ENCODE measurements at regions not wholly inside any gene's neighbourhood (a gene's known extent, or its start where the extent isn't known, plus 50 kb on each side); places are given as distances from the start of the nearest gene placed in this dataset.

- ChIA-PET POLR2A (no interaction called here), CTCF (interaction anchor here (1.2 kb wide), 1 partner anchor 258 kb away, joined by 3 read pairs; no protein-coding TSS in a partner anchor)
- intact Hi-C loops (cut with DNase I, micrococcal nuclease) = no loop called here
- no peaks in the 10 kb centered on the region for H3K4me1 Mint-ChIP-seq
- H3K4me3 Mint-ChIP-seq = no peak overlapping the region
- no peaks in the 10 kb centered on the region for H3K9me3 Mint-ChIP-seq (ENCODE audit: low read depth)
- no peaks in the 10 kb centered on the region for H3K36me3 Mint-ChIP-seq (ENCODE audit: low read depth)
- H3K27me3 Mint-ChIP-seq = no peaks in the 10 kb centered on the region
- ATAC-seq = no peak
- DNase-seq = no peak
- no peak overlapping the region for H3K27ac Mint-ChIP-seq
Measured at GRCh38 chr1:68378296-68379084, 71.3 kb downstream of the RPE65 start.

GRCh38 chr1:68377098-68377497 is 72.7 kb downstream of the RPE65 start:
- CTCF ChIA-PET = no interaction called here
- DNase-seq = no peak

GRCh38 chr1:68376441-68376840 is 73.3 kb downstream of the RPE65 start:
- Mint-ChIP-seq H3K4me3 (no peak overlapping the region), H3K36me3 (ENCODE audit: low read depth) (no peaks in the 10 kb centered on the region), H3K27ac (no peak overlapping the region), H3K27me3 (no peaks in the 10 kb centered on the region), H3K4me1 (no peaks in the 10 kb centered on the region), H3K9me3 (ENCODE audit: low read depth) (no peaks in the 10 kb centered on the region)
- ATAC-seq (no peak), DNase-seq (no peak)
- ChIA-PET POLR2A (no interaction called here), CTCF (no interaction called here)
- intact Hi-C loops (cut with DNase I, micrococcal nuclease) = no loop called here

More at GRCh38 chr1:68377098-68377497, 72.7 kb downstream of the RPE65 start:
- H3K4me1 Mint-ChIP-seq = no peaks in the 10 kb centered on the region
- H3K4me3 Mint-ChIP-seq = no peak overlapping the region
- H3K27ac Mint-ChIP-seq = no peak overlapping the region
- H3K36me3 Mint-ChIP-seq (ENCODE audit: low read depth) = no peaks in the 10 kb centered on the region
- no peaks in the 10 kb centered on the region for H3K9me3 Mint-ChIP-seq (ENCODE audit: low read depth)
- ATAC-seq = no peak
- intact Hi-C loops (cut with DNase I, micrococcal nuclease) = no loop called here
- H3K27me3 Mint-ChIP-seq = no peaks in the 10 kb centered on the region
- POLR2A ChIA-PET = no interaction called here

- H3K27ac Mint-ChIP-seq = no peak overlapping the region
- no peaks in the 10 kb centered on the region for H3K9me3 Mint-ChIP-seq (ENCODE audit: low read depth)
- DNase-seq (no peak), ATAC-seq (no peak)
- no peak overlapping the region for H3K4me3 Mint-ChIP-seq
- no peaks in the 10 kb centered on the region for H3K36me3 Mint-ChIP-seq (ENCODE audit: low read depth)
- H3K27me3 Mint-ChIP-seq = no peaks in the 10 kb centered on the region
- intact Hi-C loops (cut with DNase I, micrococcal nuclease) = no loop called here
- CTCF ChIA-PET = no interaction called here
- no peaks in the 10 kb centered on the region for H3K4me1 Mint-ChIP-seq
- POLR2A ChIA-PET = no interaction called here
Measured at GRCh38 chr1:68375919-68376318, 73.8 kb downstream of the RPE65 start.

- no peak overlapping the region for H3K27ac Mint-ChIP-seq
- ATAC-seq (no peak), DNase-seq (no peak)
- POLR2A ChIA-PET = no interaction called here
- intact Hi-C loops (cut with DNase I, micrococcal nuclease) = no loop called here
- H3K4me1 Mint-ChIP-seq = no peaks in the 10 kb centered on the region
- no peak overlapping the region for H3K4me3 Mint-ChIP-seq
- CTCF ChIA-PET = no interaction called here
- no peaks in the 10 kb centered on the region for H3K36me3 Mint-ChIP-seq (ENCODE audit: low read depth)
- H3K27me3 Mint-ChIP-seq = no peaks in the 10 kb centered on the region
- H3K9me3 Mint-ChIP-seq (ENCODE audit: low read depth) = no peaks in the 10 kb centered on the region
Measured at GRCh38 chr1:68373173-68373572, 76.6 kb downstream of the RPE65 start.

GRCh38 chr1:68372487-68372886 is 77.3 kb downstream of the RPE65 start:
- Mint-ChIP-seq H3K9me3 (ENCODE audit: low read depth) (no peaks in the 10 kb centered on the region), H3K36me3 (ENCODE audit: low read depth) (no peaks in the 10 kb centered on the region), H3K4me1 (no peaks in the 10 kb centered on the region), H3K4me3 (no peak overlapping the region), H3K27me3 (no peaks in the 10 kb centered on the region), H3K27ac (no peak overlapping the region)
- ATAC-seq = no peak
- ChIA-PET POLR2A (no interaction called here), CTCF (no interaction called here)
- no peak for DNase-seq
- intact Hi-C loops (cut with DNase I, micrococcal nuclease) = no loop called here

GRCh38 chr1:68370101-68370915 is 79.4 kb downstream of the RPE65 start:
- intact Hi-C loops (cut with DNase I, micrococcal nuclease) = no loop called here
- DNase-seq = no peak
- ATAC-seq = no peak
- Mint-ChIP-seq H3K36me3 (ENCODE audit: low read depth) (no peaks in the 10 kb centered on the region), H3K27ac (no peak overlapping the region), H3K4me3 (no peak overlapping the region), H3K27me3 (no peaks in the 10 kb centered on the region), H3K4me1 (no peaks in the 10 kb centered on the region), H3K9me3 (ENCODE audit: low read depth) (no peaks in the 10 kb centered on the region)
- ChIA-PET CTCF (no interaction called here), POLR2A (no interaction called here)

GRCh38 chr1:68366572-68366971 is 83.2 kb downstream of the RPE65 start:
- ATAC-seq = no peak
- no peak overlapping the region for H3K4me3 Mint-ChIP-seq
- DNase-seq = no peak
- no peaks in the 10 kb centered on the region for H3K36me3 Mint-ChIP-seq (ENCODE audit: low read depth)
- no peaks in the 10 kb centered on the region for H3K27me3 Mint-ChIP-seq
- intact Hi-C loops (cut with DNase I, micrococcal nuclease) = no loop called here
- H3K9me3 Mint-ChIP-seq (ENCODE audit: low read depth) = no peaks in the 10 kb centered on the region
- ChIA-PET POLR2A (no interaction called here), CTCF (no interaction called here)
- H3K27ac Mint-ChIP-seq = no peak overlapping the region
- H3K4me1 Mint-ChIP-seq = no peaks in the 10 kb centered on the region

- ChIA-PET CTCF (no interaction called here), POLR2A (no interaction called here)
- intact Hi-C loops (cut with DNase I, micrococcal nuclease) = no loop called here
- no peak for ATAC-seq
- DNase-seq = no peak
- Mint-ChIP-seq H3K4me3 (no peak overlapping the region), H3K27me3 (no peaks in the 10 kb centered on the region), H3K4me1 (no peaks in the 10 kb centered on the region), H3K36me3 (ENCODE audit: low read depth) (no peaks in the 10 kb centered on the region), H3K27ac (no peak overlapping the region), H3K9me3 (ENCODE audit: low read depth) (no peaks in the 10 kb centered on the region)
Measured at GRCh38 chr1:68365709-68366382, 83.9 kb downstream of the RPE65 start.

- ChIA-PET POLR2A (no interaction called here), CTCF (no interaction called here)
- Mint-ChIP-seq H3K27me3 (peaks cover 4% of the 10 kb centered on the region), H3K4me1 (no peaks in the 10 kb centered on the region), H3K9me3 (ENCODE audit: low read depth) (no peaks in the 10 kb centered on the region), H3K36me3 (ENCODE audit: low read depth) (no peaks in the 10 kb centered on the region), H3K27ac (no peak overlapping the region), H3K4me3 (no peak overlapping the region)
- no peak for ATAC-seq
- intact Hi-C loops (cut with DNase I, micrococcal nuclease) = no loop called here
- no peak for DNase-seq
Measured at GRCh38 chr1:68363339-68363738, 86.4 kb downstream of the RPE65 start.

GRCh38 chr1:68361346-68361910 is 88.3 kb downstream of the RPE65 start:
- ATAC-seq (no peak), DNase-seq (no peak)
- intact Hi-C loops (cut with DNase I, micrococcal nuclease) = no loop called here
- ChIA-PET CTCF (no interaction called here), POLR2A (no interaction called here)
- H3K27me3 Mint-ChIP-seq = peaks cover 6% of the 10 kb centered on the region
- no peak overlapping the region for H3K27ac Mint-ChIP-seq
- no peaks in the 10 kb centered on the region for H3K9me3 Mint-ChIP-seq (ENCODE audit: low read depth)
- no peaks in the 10 kb centered on the region for H3K36me3 Mint-ChIP-seq (ENCODE audit: low read depth)
- no peaks in the 10 kb centered on the region for H3K4me1 Mint-ChIP-seq
- no peak overlapping the region for H3K4me3 Mint-ChIP-seq

- H3K4me1 Mint-ChIP-seq = no peaks in the 10 kb centered on the region
- DNase-seq (no peak), ATAC-seq (no peak)
- ChIA-PET POLR2A (no interaction called here), CTCF (no interaction called here)
- H3K4me3 Mint-ChIP-seq = no peak overlapping the region
- H3K27ac Mint-ChIP-seq = no peak overlapping the region
- intact Hi-C loops (cut with DNase I, micrococcal nuclease) = no loop called here
- peaks cover 9% of the 10 kb centered on the region for H3K27me3 Mint-ChIP-seq
- no peaks in the 10 kb centered on the region for H3K9me3 Mint-ChIP-seq (ENCODE audit: low read depth)
- no peaks in the 10 kb centered on the region for H3K36me3 Mint-ChIP-seq (ENCODE audit: low read depth)
Measured at GRCh38 chr1:68359045-68359444, 90.7 kb downstream of the RPE65 start.
